ENCODE measurements at regions not wholly inside any gene's neighbourhood (a gene's known extent, or its start where the extent isn't known, plus 50 kb on each side); places are given as distances from the start of the nearest gene placed in this dataset.

- no peaks in the 10 kb centered on the region for H3K36me3 ChIP-seq
- 79 to 88% methylated on average over 12 of the region's 12 CpGs for WGBS, 2 donors
- DNase-seq, result no peak
- H3K9me3 ChIP-seq, result no peaks in the 10 kb centered on the region
- TF ChIP-seq, protein P1, sequence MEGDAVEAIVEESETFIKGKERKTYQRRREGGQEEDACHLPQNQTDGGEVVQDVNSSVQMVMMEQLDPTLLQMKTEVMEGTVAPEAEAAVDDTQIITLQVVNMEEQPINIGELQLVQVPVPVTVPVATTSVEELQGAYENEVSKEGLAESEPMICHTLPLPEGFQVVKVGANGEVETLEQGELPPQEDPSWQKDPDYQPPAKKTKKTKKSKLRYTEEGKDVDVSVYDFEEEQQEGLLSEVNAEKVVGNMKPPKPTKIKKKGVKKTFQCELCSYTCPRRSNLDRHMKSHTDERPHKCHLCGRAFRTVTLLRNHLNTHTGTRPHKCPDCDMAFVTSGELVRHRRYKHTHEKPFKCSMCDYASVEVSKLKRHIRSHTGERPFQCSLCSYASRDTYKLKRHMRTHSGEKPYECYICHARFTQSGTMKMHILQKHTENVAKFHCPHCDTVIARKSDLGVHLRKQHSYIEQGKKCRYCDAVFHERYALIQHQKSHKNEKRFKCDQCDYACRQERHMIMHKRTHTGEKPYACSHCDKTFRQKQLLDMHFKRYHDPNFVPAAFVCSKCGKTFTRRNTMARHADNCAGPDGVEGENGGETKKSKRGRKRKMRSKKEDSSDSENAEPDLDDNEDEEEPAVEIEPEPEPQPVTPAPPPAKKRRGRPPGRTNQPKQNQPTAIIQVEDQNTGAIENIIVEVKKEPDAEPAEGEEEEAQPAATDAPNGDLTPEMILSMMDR (IDR thresholded peaks at IDR 0.05), result no peak
- TF ChIP-seq POLR2A (IDR thresholded peaks at IDR 0.05), result no peak
- no peak overlapping the region for H3K27ac ChIP-seq
- H3K4me1 ChIP-seq, result no peaks in the 10 kb centered on the region
- no peaks in the 10 kb centered on the region for H3K27me3 ChIP-seq
- no peak overlapping the region for H3K4me3 ChIP-seq (replicated peaks in 1 of 3)
- intact Hi-C loops (cut with DNase I), result no loop called here
These were observed 113.4 kb upstream of the TCERG1L start for GRCh38 chr10:131424836-131425491.

GRCh38 chr10:131425752-131426533 lies 114.4 kb upstream of the TCERG1L start:
- 73 to 78% methylated on average over 11 of the region's 11 CpGs for WGBS, 2 donors
- no peaks in the 10 kb centered on the region for H3K4me1 ChIP-seq
- no peak overlapping the region for H3K4me3 ChIP-seq (replicated peaks in 1 of 3)
- no peaks in the 10 kb centered on the region for H3K27me3 ChIP-seq
- TF ChIP-seq, protein P1 (IDR thresholded peaks at IDR 0.05), result no peak
- TF ChIP-seq POLR2A (IDR thresholded peaks at IDR 0.05), result no peak
- intact Hi-C loops (cut with DNase I), result no loop called here
- no peak overlapping the region for H3K27ac ChIP-seq
- H3K9me3 ChIP-seq, result no peaks in the 10 kb centered on the region
- no peaks in the 10 kb centered on the region for H3K36me3 ChIP-seq
- no peak for DNase-seq

- no peaks in the 10 kb centered on the region for H3K36me3 ChIP-seq
- H3K27me3 ChIP-seq, result no peaks in the 10 kb centered on the region
- no peaks in the 10 kb centered on the region for H3K9me3 ChIP-seq
- WGBS, 2 donors, result 63 to 64% methylated on average over 5 to 9 of the region's 9 CpGs
- H3K27ac ChIP-seq, result no peak overlapping the region
- no peak for DNase-seq
- H3K4me3 ChIP-seq (replicated peaks in 1 of 3), result no peak overlapping the region
- H3K4me1 ChIP-seq, result no peaks in the 10 kb centered on the region
- TF ChIP-seq POLR2A (IDR thresholded peaks at IDR 0.05), result no peak
- TF ChIP-seq, protein P1 (IDR thresholded peaks at IDR 0.05), result no peak
- intact Hi-C loops (cut with DNase I), result no loop called here
These were observed 115.0 kb upstream of the TCERG1L start for GRCh38 chr10:131426534-131426898.

GRCh38 chr10:131427281-131427680 lies 115.8 kb upstream of the TCERG1L start:
- Histone ChIP-seq H3K9me3 (no peaks in the 10 kb centered on the region), H3K4me3 (replicated peaks in 1 of 3) (no peak overlapping the region), H3K27me3 (no peaks in the 10 kb centered on the region), H3K27ac (no peak overlapping the region), H3K36me3 (no peaks in the 10 kb centered on the region), H3K4me1 (no peaks in the 10 kb centered on the region)
- TF ChIP-seq POLR2A (IDR thresholded peaks at IDR 0.05), result no peak
- TF ChIP-seq, protein P1 (IDR thresholded peaks at IDR 0.05), result no peak
- WGBS, 2 donors, result 72 to 74% methylated on average over 8 of the region's 8 CpGs
- intact Hi-C loops (cut with DNase I), result no loop called here
- DNase-seq, result no peak

- Histone ChIP-seq H3K9me3 (no peaks in the 10 kb centered on the region), H3K4me1 (no peaks in the 10 kb centered on the region), H3K36me3 (no peaks in the 10 kb centered on the region), H3K4me3 (replicated peaks in 1 of 3) (no peak overlapping the region), H3K27ac (no peak overlapping the region), H3K27me3 (no peaks in the 10 kb centered on the region)
- intact Hi-C loops (cut with DNase I), result no loop called here
- no peak for DNase-seq
- TF ChIP-seq, protein P1 (IDR thresholded peaks at IDR 0.05), result no peak
- TF ChIP-seq POLR2A (IDR thresholded peaks at IDR 0.05), result no peak
- WGBS, 2 donors, result 92 to 96% methylated on average over 8 of the region's 8 CpGs
These were observed 116.4 kb upstream of the TCERG1L start for GRCh38 chr10:131427901-131428300.

All from thyroid gland (tissue), 4 donors.